Head of caudate nucleus (tissue), 42 donors: ENCODE measurements at regions not wholly inside any gene's neighbourhood (a gene's known extent, or its start where the extent isn't known, plus 50 kb on each side); places are given as distances from the start of the nearest gene placed in this dataset.

Experiments
- DNase-seq, 42 donors: peaks; one replicate each; pipeline versions ENCODE4 v3.0.0 to v3.0.0-alpha.2; 2020 to 2021; ENCODE audit warnings: mixed read lengths in 7 of 42
- intact Hi-C: fragments of 100-400 bp; cut with DNase I; formaldehyde crosslinking; loops from one replicate; pipeline ENCODE4 v1.15.0; 2022

GRCh38 chr15:81987628-81988027, 58.2 kb downstream of the MEX3B start:
- DNase-seq, result no peak
- intact Hi-C loops, result no loop called here

GRCh38 chr15:81983497-81983896, 62.3 kb downstream of the MEX3B start:
- intact Hi-C loops, result no loop called here
- DNase-seq, result no peak

DNA sequence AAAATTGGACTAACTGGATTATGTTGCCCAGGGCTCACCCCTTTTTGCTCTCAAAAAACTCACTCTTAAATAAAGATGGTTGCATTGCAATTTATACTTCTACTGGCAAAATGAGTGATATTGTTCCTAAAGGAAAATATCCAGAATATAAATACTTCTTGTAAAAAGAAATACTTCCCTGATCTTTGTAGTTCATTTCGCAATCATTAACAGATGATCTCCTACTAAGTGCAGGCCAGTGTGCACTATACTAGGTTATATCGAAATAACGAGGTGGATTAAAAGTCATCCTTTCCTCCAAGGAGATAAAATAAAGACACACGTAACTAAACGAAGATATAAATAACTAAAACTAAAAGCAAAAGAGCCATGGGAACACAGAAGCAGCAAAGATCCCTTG, 63.0 kb downstream of the MEX3B start:
- intact Hi-C loops, result no loop called here
- DNase-seq, result no peak

DNA sequence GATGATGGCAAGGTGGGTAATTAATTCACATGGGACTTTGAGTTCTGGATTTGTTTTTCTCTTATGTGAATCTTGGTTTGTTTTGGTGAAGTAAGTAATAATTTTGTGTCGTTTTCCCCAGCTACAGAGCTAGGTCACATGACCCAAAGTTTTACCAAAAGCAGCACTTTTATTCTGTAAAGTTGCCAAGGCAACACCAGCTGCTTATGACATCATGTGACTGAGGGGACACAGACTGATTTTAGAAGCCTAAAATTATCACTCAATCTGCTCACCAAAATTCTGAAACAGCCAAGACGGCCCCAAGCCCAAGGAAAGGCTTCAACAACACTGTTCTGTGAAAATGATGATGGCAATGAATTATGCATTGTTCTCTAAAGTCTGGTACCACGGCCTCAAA, 63.9 kb downstream of the MEX3B start:
- intact Hi-C loops, result no loop called here

DNA sequence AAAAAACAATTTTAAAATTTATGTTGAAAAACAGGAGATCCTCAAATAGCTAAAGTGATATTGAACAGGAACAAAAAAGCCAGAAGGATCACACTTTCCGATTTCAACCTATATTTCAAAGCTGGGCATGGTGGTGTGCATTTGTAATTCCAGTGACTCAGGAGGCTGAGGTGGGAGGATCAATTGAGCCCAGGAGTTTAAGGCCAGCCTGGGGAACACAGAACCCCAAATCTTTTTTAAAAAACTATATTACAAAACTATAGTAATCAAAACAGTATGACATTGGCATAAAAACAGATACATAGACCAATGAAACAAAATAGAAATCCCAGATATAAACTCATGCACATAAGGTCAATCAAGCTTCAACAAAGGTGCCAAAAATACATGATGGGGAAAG, 68.4 kb downstream of the MEX3B start:
- intact Hi-C loops, result no loop called here
- no peak for DNase-seq

More for the DNA sequence above, 63.9 kb downstream of the MEX3B start:
- DNase-seq, result peak in 12 of 42 donors; percentile 1 to 44 (median 8)

GRCh38 chr15:81968691-81969090, 77.1 kb downstream of the MEX3B start:
- DNase-seq, result no peak
- intact Hi-C loops, result no loop called here

GRCh38 chr15:81966631-81967030, 79.2 kb downstream of the MEX3B start:
- no peak for DNase-seq
- intact Hi-C loops, result no loop called here

- intact Hi-C loops, result no loop called here
- no peak for DNase-seq
Measured at GRCh38 chr15:81962482-81962881, 83.3 kb downstream of the MEX3B start.

- intact Hi-C loops, result no loop called here
- DNase-seq, result no peak
Measured at GRCh38 chr15:81959196-81959595, 86.6 kb downstream of the MEX3B start.

GRCh38 chr15:81957698-81958097, 88.1 kb downstream of the MEX3B start:
- DNase-seq, result no peak
- intact Hi-C loops, result no loop called here

DNA sequence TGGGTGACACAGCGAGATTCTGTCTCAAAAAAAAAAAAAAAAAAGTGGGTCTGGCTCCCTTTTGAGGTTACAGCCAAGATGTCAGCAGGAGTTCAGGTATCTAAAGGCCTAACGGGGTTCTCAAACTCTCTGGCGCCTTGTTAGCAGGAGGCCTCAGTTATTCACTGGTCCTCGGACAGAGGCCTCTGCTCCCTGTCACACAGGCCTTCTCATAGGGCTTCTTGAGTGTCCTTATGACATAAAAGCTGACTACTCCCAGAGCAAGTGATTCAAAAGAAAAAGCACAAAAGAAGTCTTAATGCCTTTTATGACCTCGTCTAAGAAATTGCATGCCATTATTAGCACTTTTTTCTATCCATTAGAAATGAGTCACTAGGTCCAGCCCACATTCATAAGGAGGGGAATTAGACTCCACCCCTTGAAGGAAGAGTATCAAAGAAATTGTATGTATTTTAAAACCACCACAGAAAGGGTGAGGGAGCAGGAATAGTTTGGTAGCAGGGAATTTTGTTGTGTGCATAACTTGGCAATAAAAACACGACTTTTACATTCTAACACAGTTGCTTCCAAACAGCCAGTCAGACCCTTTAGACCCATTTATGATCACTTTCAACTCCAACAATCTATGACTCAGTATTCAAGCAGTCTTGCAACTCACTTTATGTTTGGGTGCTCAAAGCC, 90.3 kb downstream of the MEX3B start:
- intact Hi-C loops, result no loop called here
- no peak for DNase-seq

DNA sequence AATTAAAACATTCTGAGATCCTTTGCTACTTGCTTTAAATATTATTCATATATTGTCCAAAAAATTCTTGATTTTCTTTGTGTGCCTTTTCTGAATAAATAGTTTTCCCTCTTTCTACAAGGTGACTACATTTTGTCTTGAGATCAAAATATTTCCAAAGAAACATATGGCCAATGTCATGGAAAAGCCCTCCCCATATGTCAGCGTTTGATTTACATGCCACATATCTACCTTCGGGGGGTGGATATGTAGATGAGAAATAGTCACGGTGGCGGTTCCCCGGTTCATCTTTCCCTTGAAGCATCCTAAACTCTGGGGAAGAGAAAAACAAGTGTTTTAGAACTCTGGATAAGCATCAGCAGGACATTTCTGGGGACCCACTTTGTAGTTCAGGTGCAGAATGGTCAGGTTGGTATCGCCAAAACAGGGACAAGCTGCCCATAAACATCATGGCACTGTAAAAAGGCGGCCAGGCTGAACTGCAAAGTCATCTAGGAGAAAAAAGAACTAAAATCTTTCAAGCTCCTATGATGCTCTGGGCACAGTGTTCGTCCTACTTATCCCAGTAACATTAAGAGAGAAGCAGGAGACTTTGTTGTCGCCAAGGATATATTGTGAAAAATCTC, 91.5 kb downstream of the MEX3B start:
- intact Hi-C loops, result no loop called here
- no peak for DNase-seq

DNA sequence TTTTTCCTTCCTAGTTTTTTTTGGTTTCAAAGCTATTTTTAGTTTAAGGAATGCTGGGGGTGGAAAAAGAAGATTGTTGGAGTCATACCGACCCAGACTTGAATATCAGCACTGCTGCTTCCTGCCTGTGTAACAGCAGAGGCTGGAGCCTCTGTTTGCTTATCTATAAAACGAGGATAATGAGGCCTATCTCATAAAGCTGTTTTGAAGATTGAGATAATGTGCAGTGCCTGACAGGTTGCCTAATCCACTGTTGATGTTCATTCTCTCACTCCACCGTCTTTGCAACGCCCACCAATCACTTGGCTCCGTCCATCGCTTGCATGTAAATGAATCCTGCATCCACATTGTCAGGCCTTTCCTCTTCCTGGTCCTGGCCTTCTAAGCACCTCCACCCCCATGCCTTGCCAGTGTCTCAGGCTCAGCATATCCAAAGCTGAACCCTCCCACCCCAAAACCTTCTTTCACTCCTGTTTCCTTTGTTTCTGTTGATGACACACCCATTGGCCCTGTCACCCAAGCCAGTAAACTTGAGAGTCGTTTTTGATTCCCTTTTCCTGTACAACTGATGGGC, 94.9 kb downstream of the MEX3B start:
- no peak for DNase-seq
- intact Hi-C loops, result no loop called here

DNA sequence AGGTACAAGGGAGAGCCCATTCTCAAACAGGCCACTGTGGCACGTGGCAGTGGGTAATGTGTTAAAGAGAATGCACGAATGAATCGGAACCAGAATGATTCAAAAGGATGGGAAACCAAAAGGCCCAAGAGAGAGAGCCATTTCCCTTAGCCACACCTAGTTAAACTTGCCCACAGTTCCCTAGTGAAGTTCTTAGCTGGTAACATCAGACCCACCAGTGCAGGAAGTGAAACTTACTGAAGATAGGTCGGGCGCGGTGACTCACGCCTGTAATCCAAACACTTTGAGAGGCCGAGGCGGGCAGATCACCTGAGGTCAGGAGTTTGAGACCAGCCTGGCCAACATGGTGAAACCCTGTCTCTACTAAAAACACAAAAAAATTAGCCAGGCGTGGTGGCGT, 97.1 kb downstream of the MEX3B start:
- intact Hi-C loops, result no loop called here
- DNase-seq, result no peak

- no peak for DNase-seq
Measured at GRCh38 chr15:81948222-81948621, 97.6 kb downstream of the MEX3B start.

DNA sequence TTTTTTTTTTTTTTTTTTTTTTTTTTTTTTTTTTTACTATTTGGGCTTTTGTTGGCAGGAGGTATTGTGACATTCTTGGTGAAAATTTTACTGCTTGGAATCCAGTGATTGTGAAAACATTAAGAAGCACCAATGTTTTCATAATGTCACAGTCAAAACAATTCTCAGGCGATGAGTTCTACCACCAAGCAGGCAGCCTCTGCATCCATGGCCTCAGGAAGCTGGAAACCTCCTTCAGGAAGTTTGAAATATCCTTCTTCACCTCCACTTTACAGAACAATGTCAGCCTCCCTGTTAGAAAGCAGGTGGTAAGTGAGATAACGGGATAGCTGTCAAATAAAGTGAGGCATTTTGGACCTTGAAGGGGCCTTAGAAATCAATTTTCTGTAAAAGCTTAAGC, 98.3 kb downstream of the MEX3B start:
- no peak for DNase-seq
- intact Hi-C loops, result no loop called here

More at GRCh38 chr15:81948222-81948621, 97.6 kb downstream of the MEX3B start:
- intact Hi-C loops, result no loop called here

- intact Hi-C loops, result no loop called here
- no peak for DNase-seq
Measured at GRCh38 chr15:81945014-81945615, 100.7 kb downstream of the MEX3B start.

GRCh38 chr15:81942655-81943195, 103.1 kb downstream of the MEX3B start:
- intact Hi-C loops, result no loop called here

GRCh38 chr15:81942157-81942556, 103.7 kb downstream of the MEX3B start:
- no peak for DNase-seq
- intact Hi-C loops, result no loop called here

More at GRCh38 chr15:81942655-81943195, 103.1 kb downstream of the MEX3B start:
- no peak for DNase-seq

GRCh38 chr15:81941479-81941878, 104.3 kb downstream of the MEX3B start:
- DNase-seq, result no peak
- intact Hi-C loops, result no loop called here
